ENCODE measurements at regions not wholly inside any gene's neighbourhood (a gene's known extent, or its start where the extent isn't known, plus 50 kb on each side); places are given as distances from the start of the nearest gene placed in this dataset.

DNA sequence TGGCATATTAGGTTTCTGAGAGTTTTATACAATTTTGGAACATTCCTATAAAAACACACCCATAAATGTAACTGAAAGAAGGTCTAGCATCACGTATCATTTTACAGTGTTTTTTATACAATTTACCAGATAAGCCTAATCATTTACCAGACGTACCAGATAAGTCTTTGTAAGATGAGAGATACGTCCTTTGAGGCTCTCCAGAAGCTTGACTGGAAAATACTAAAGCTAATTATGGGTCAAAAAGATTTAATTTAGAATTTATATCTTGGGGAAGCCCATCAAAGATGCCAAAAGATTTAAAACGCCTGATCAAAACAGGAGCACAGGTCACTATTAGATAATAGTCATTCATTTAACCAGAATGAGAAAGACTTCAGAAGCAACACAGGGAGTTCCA, 55.0 kb downstream of the RGS12 start:
- Histone ChIP-seq H3K36me3 (no peaks in the 10 kb centered on the region), H3K27me3 (no peaks in the 10 kb centered on the region), H3K4me1 (peaks cover 0 to 4% of the 10 kb centered on the region in 2 donors), H3K9me3 (no peaks in the 10 kb centered on the region), H3K4me3 (no peak overlapping the region), H3K27ac (no peak overlapping the region)
- no peak for DNase-seq (ENCODE audit: low spot score in 2 of 2)
- intact Hi-C loops (cut with DNase I; ENCODE audit: low total_unique reads), result no loop called here
- TF ChIP-seq POLR2A (IDR thresholded peaks at IDR 0.05) (no peak), POLR2AphosphoS5 (IDR thresholded peaks at IDR 0.05) (no peak)

DNA sequence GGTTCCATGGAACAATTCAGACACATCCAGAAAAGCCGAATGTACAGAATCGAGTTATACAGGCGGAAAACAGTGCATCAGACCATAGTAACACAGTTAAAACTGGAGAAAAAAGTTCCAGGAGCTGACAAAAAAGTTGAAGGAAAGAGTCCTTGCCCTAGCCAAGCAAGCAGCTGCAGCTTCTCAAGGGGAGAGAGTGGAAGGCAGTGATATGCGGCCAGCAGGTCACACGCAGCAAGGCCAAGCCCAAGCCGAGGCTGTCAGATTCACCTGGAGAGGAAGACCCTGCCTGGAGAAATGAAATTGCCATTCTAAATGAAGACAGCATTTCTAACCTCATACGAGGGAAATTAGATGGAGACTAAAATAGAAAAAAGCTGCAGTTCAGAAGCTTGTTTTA, 55.8 kb downstream of the RGS12 start:
- Histone ChIP-seq H3K9me3 (no peaks in the 10 kb centered on the region), H3K4me1 (peaks cover 0 to 4% of the 10 kb centered on the region in 2 donors), H3K36me3 (no peaks in the 10 kb centered on the region), H3K27ac (no peak overlapping the region), H3K27me3 (no peaks in the 10 kb centered on the region), H3K4me3 (no peak overlapping the region)
- no peak for TF ChIP-seq POLR2AphosphoS5 (IDR thresholded peaks at IDR 0.05)
- TF ChIP-seq POLR2A (IDR thresholded peaks at IDR 0.05), result no peak
- TF ChIP-seq, protein P1, sequence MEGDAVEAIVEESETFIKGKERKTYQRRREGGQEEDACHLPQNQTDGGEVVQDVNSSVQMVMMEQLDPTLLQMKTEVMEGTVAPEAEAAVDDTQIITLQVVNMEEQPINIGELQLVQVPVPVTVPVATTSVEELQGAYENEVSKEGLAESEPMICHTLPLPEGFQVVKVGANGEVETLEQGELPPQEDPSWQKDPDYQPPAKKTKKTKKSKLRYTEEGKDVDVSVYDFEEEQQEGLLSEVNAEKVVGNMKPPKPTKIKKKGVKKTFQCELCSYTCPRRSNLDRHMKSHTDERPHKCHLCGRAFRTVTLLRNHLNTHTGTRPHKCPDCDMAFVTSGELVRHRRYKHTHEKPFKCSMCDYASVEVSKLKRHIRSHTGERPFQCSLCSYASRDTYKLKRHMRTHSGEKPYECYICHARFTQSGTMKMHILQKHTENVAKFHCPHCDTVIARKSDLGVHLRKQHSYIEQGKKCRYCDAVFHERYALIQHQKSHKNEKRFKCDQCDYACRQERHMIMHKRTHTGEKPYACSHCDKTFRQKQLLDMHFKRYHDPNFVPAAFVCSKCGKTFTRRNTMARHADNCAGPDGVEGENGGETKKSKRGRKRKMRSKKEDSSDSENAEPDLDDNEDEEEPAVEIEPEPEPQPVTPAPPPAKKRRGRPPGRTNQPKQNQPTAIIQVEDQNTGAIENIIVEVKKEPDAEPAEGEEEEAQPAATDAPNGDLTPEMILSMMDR (IDR thresholded peaks at IDR 0.05), result no peak
- intact Hi-C loops (cut with DNase I; ENCODE audit: low total_unique reads), result no loop called here
- no peak for DNase-seq (ENCODE audit: low spot score in 2 of 2)

DNA sequence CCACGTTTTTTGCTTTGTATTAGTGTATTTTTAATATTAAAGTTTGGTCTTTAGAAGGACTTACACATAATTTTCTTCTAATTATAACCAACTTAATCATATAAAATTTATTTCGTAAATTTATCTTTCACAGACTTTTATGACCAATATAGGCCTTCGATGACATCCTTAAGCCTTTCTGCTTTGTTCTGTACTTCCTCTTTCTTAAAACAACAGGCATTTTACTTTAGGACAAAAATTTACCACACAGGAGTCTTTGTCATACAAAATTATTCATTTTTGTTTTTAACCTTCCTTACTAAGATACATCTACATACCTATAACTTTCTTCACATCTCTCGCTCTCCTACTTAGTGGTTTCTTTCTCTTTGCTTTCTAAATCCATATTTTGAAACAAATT, 56.3 kb downstream of the RGS12 start:
- intact Hi-C loops (cut with DNase I; ENCODE audit: low total_unique reads), result no loop called here
- TF ChIP-seq, protein P1 (IDR thresholded peaks at IDR 0.05), result no peak
- no peak for TF ChIP-seq POLR2AphosphoS5 (IDR thresholded peaks at IDR 0.05)
- TF ChIP-seq POLR2A (IDR thresholded peaks at IDR 0.05), result no peak
- H3K4me3 ChIP-seq, result no peak overlapping the region

DNA sequence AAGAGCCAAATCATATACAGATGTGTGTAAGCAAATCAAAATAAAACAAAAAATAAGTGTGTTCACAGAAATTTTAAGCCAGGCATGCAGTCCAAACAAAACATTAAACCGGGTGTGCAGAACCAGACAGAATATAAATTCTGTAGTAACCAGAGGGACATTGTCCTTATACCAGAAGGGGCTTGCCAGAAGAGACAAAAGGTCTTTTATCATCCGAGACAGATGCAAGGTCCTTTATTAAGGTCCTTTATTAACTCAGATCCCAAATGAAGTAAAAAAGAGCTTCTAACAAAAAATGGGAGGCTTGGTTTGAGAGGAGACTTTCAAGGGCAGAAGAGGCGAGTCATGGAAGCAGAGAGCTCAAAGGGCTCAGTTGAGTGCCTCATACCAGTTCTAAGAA, 59.2 kb downstream of the RGS12 start:
- H3K27me3 ChIP-seq, result no peaks in the 10 kb centered on the region
- no peaks in the 10 kb centered on the region for H3K36me3 ChIP-seq
- no peak overlapping the region for H3K4me3 ChIP-seq
- H3K4me1 ChIP-seq, result no peaks in the 10 kb centered on the region
- TF ChIP-seq POLR2A (IDR thresholded peaks at IDR 0.05) (no peak), POLR2AphosphoS5 (IDR thresholded peaks at IDR 0.05) (no peak)
- TF ChIP-seq, protein P1 (IDR thresholded peaks at IDR 0.05), result no peak
- no peak overlapping the region for H3K27ac ChIP-seq
- intact Hi-C loops (cut with DNase I; ENCODE audit: low total_unique reads), result no loop called here
- DNase-seq (ENCODE audit: low spot score in 2 of 2), result no peak
- H3K9me3 ChIP-seq, result no peaks in the 10 kb centered on the region

More for the DNA sequence above, 56.3 kb downstream of the RGS12 start:
- Histone ChIP-seq H3K27ac (no peak overlapping the region), H3K27me3 (no peaks in the 10 kb centered on the region), H3K9me3 (no peaks in the 10 kb centered on the region), H3K4me1 (peaks cover 0 to 4% of the 10 kb centered on the region in 2 donors), H3K36me3 (no peaks in the 10 kb centered on the region)
- no peak for DNase-seq (ENCODE audit: low spot score in 2 of 2)

DNA sequence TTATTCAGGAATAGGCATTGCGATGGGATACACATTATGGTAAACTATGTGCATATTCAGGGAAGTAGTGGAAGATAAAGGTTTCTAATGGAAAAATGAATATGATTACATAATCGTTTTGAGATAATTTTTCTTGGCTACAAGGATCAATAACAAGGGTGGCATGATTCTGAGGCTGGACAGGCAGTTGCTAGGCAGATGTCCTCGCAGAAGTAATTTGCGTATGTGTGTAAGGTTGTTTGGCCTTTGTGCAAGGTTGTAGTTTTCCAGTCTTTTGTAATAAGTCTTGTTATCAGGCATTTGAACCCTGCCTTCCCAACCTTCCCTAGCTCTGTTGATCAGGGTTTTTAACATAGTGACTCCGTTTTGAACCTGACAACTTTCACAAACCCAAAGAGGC, 59.7 kb downstream of the RGS12 start:
- H3K9me3 ChIP-seq, result no peaks in the 10 kb centered on the region
- TF ChIP-seq POLR2A (IDR thresholded peaks at IDR 0.05) (no peak), POLR2AphosphoS5 (IDR thresholded peaks at IDR 0.05) (no peak)
- TF ChIP-seq, protein P1 (IDR thresholded peaks at IDR 0.05), result no peak
- H3K4me3 ChIP-seq, result no peak overlapping the region
- DNase-seq (ENCODE audit: low spot score in 2 of 2), result no peak
- no peaks in the 10 kb centered on the region for H3K4me1 ChIP-seq
- H3K27ac ChIP-seq, result no peak overlapping the region
- intact Hi-C loops (cut with DNase I; ENCODE audit: low total_unique reads), result no loop called here
- no peaks in the 10 kb centered on the region for H3K27me3 ChIP-seq
- H3K36me3 ChIP-seq, result no peaks in the 10 kb centered on the region
